K562 (cell line): ENCODE measurements at regions not wholly inside any gene's neighbourhood (a gene's known extent, or its start where the extent isn't known, plus 50 kb on each side); places are given as distances from the start of the nearest gene placed in this dataset.

Experiments
- ATAC-seq: fragments of 200-7000 bp; cut with Tn5 transposase; 3 replicates; pipeline ENCODE4 v1.9.1; 2020; ENCODE audit warnings: moderate library complexity
- BruUV-seq: library from RNA; stranded (reverse); fragments of 400-500 nt; replicated peaks from 2 replicates; lab custom pipeline; 2021; lab: Mats Ljungman, UMichigan
- CTCF ChIA-PET: fragments of 300-600 bp; formaldehyde crosslinking; extraction: SDS; loops from one replicate; lab custom pipeline; 2021; ENCODE audit warnings: low intra/inter-chr PET ratio; lab: Yijun Ruan, JAX
- POLR2A ChIA-PET: fragments of 300-600, 350-650 bp; sonication (Branson Sonifier 250); formaldehyde crosslinking; extraction: SDS; loops from one replicate; lab custom pipeline; 2021; ENCODE audit warnings: antibody characterized with exemption, inconsistent platforms; lab: Yijun Ruan, JAX
- DNase-seq, 4 experiments: peaks; one replicate each; pipeline versions ENCODE4 v3.0.0 to v3.0.0-alpha.2; 2011 to 2018; ENCODE audit warnings: low spot score in 3 of 4, mixed read lengths in 3 of 4; ENCODE audit errors: extremely low read depth in 1 of 4
- FAIRE-seq: peaks from 2 replicates; lab custom pipeline; 2011; peaks lifted over from hg19 to GRCh38; lab: Jason Lieb, UNC
- H2AFZ ChIP-seq: 2 replicates; pipeline ENCODE4 v1.6.0; 2011; ENCODE audit warnings: low read depth, low read length, control low read depth, inconsistent platforms
- H3K27ac ChIP-seq: fragments of 200-600 bp; 3 replicates; pipeline ENCODE4 v1.8.0; 2011; ENCODE audit warnings: low read depth, mild to moderate bottlenecking, control low read depth, inconsistent platforms, low read length, moderate library complexity, mixed read lengths; ENCODE audit errors: extremely low read depth
- H3K27me3 ChIP-seq, 2 experiments: fragments of 300-600 bp in 1 of 2; 2 replicates in 1 of 2; 3 replicates in 1 of 2; pipeline versions ENCODE4 v1.6.0 to v1.8.0; 2011; ENCODE audit warnings: inconsistent platforms in 2 of 2, low read length in 2 of 2, mild to moderate bottlenecking in 1 of 2, mixed read lengths in 1 of 2, moderate library complexity in 1 of 2; ENCODE audit not compliant: control insufficient read depth in 2 of 2, insufficient read depth in 2 of 2
- H3K36me3 ChIP-seq: fragments of 300-600 bp; 3 replicates; pipeline ENCODE4 v1.8.0; 2011; ENCODE audit warnings: mild to moderate bottlenecking, low read length, inconsistent platforms; ENCODE audit not compliant: control insufficient read depth, insufficient read depth
- H3K4me1 ChIP-seq, 2 experiments: fragments of 200-600 bp in 1 of 2; replicated peaks in 1 of 2; 2 replicates in 1 of 2; 3 replicates in 1 of 2; pipeline versions ENCODE4 v1.5.1 to v1.8.0; 2011; ENCODE audit warnings: inconsistent platforms in 2 of 2, low read length in 2 of 2, mild to moderate bottlenecking in 1 of 2, mixed read lengths in 1 of 2, moderate library complexity in 1 of 2; ENCODE audit not compliant: control insufficient read depth in 2 of 2, insufficient read depth in 2 of 2
- H3K4me2 ChIP-seq: 2 replicates; pipeline ENCODE4 v1.6.1; 2011; ENCODE audit warnings: low read length, control low read depth, inconsistent platforms, mixed read lengths; ENCODE audit not compliant: insufficient read depth
- H3K4me3 ChIP-seq: fragments of 200-600 bp; sonication (generic), shearing (Covaris generic); 2 replicates; pipeline ENCODE4 v1.5.1; 2016; ENCODE audit warnings: control low read depth, inconsistent platforms
- H3K79me2 ChIP-seq: fragments of 200-600 bp; 3 replicates; pipeline ENCODE4 v1.8.0; 2011; ENCODE audit warnings: low read length, inconsistent platforms; ENCODE audit not compliant: control insufficient read depth, insufficient read depth
- H3K9ac ChIP-seq, 2 experiments: 2 replicates each; pipeline versions ENCODE4 v1.6.0 to v1.6.1; 2011; ENCODE audit warnings: low read depth in 2 of 2, low read length in 2 of 2, control low read depth in 1 of 2, inconsistent platforms in 1 of 2, mild to moderate bottlenecking in 1 of 2, mixed read lengths in 1 of 2; ENCODE audit not compliant: insufficient read depth in 1 of 2
- H3K9me1 ChIP-seq: one replicate; pipeline ENCODE4 v1.6.0; 2011; ENCODE audit warnings: inconsistent platforms, mild to moderate bottlenecking, low read length, moderate library complexity; ENCODE audit not compliant: control insufficient read depth, insufficient read depth
- H3K9me3 ChIP-seq: replicated peaks from 2 replicates; pipeline ENCODE4 v1.5.1; 2011; ENCODE audit warnings: low read depth, low read length, inconsistent platforms; ENCODE audit not compliant: control insufficient read depth, insufficient read depth
- H4K20me1 ChIP-seq: replicated peaks from 2 replicates; pipeline ENCODE4 v1.6.1; 2011; ENCODE audit warnings: low read length, inconsistent platforms, mixed read lengths; ENCODE audit not compliant: control insufficient read depth, insufficient read depth
- BCOR ChIP-seq: fragments of 450-650 bp; IDR thresholded peaks from 2 replicates; pipeline ENCODE4 v1.6.1; 2016
- CAMTA2 ChIP-seq: fragments of 250-450 bp; sonication (Bioruptor Pico); conservative IDR thresholded peaks from 2 replicates; pipeline ENCODE4 v1.5.1; 2022
- ETV5 ChIP-seq: sonication (generic); formaldehyde crosslinking; IDR thresholded peaks from 2 replicates; pipeline ENCODE4 v1.4.0; 2020; ENCODE audit warnings: low read depth, mild to moderate bottlenecking, missing genetic modification reagents
- PHF21A ChIP-seq: fragments of 450-650 bp; IDR thresholded peaks from 2 replicates; pipeline ENCODE4 v1.6.1; 2017; ENCODE audit warnings: low read depth, borderline replicate concordance
- PHTF2 ChIP-seq: fragments of 250-450 bp; sonication (Bioruptor Pico); IDR thresholded peaks from 2 replicates; pipeline ENCODE4 v1.5.0; 2021; ENCODE audit warnings: mild to moderate bottlenecking
- SPI1 ChIP-seq: IDR thresholded peaks from 2 replicates; pipeline ENCODE4 v1.6.1; 2011; ENCODE audit warnings: low read depth, low read length, control low read depth, borderline replicate concordance
- TAF15 ChIP-seq: fragments of 200-400 bp; formaldehyde crosslinking; IDR thresholded peaks from 2 replicates; pipeline ENCODE4 v1.6.1; 2017; ENCODE audit warnings: mild to moderate bottlenecking, low read depth, low read length, moderate library complexity
- TARDBP ChIP-seq: fragments of 450-650 bp; IDR thresholded peaks from 2 replicates; pipeline ENCODE4 v1.6.1; 2016
- THAP12 ChIP-seq: fragments of 250-450 bp; sonication (Bioruptor Pico); IDR thresholded peaks from 2 replicates; pipeline ENCODE4 v1.9.0; 2021; ENCODE audit warnings: mild to moderate bottlenecking, inconsistent platforms
- ZBTB12 ChIP-seq: fragments of 250-450 bp; sonication (Bioruptor Pico); IDR thresholded peaks from 2 replicates; pipeline ENCODE4 v1.4.0; 2020
- ZC3H11A ChIP-seq: IDR thresholded peaks from 2 replicates; pipeline ENCODE4 v1.6.1; 2012; ENCODE audit warnings: low read depth, low read length, improper control_type of control experiment
- ZEB2 ChIP-seq: fragments of 450-650 bp; IDR thresholded peaks from 2 replicates; pipeline ENCODE4 v1.6.1; 2016
- ZFP36 ChIP-seq: fragments of 150-350 bp; IDR thresholded peaks from 2 replicates; pipeline ENCODE4 v1.6.1; 2018; ENCODE audit warnings: low read length, low read depth; ENCODE audit not compliant: partially characterized antibody
- ZNF175 ChIP-seq: fragments of 200-800 bp; sonication (Bioruptor generic); IDR thresholded peaks from 2 replicates; pipeline ENCODE4 v1.6.1; 2016; ENCODE audit warnings: low read depth, mild to moderate bottlenecking, missing genetic modification characterization, missing compliant biosample characterization
- WGBS: fragments of 100-300 bp; shearing (Covaris generic); methylation state at CpG from one replicate; pipeline ENCODE4 v1.1.6; 2016; ENCODE audit warnings: low coverage, mixed read lengths; ENCODE audit not compliant: insufficient coverage; ENCODE audit errors: missing lambda C conversion rate; 5-methylcytosine and 5-hydroxymethylcytosine counted together
- in situ Hi-C: fragments of 300-500 bp; cut with MboI; formaldehyde crosslinking; loops from 4 replicates; pipeline ENCODE4 v1.15.0; 2018; ENCODE audit warnings: inconsistent platforms, mixed read lengths
- intact Hi-C: fragments of 100-400 bp; cut with micrococcal nuclease; formaldehyde crosslinking; loops from 2 replicates; pipeline ENCODE4 v1.14.2; 2022
- TF ChIP-seq, protein P1 (sequence below): IDR thresholded peaks from 3 replicates; pipeline ENCODE4 v1.6.1; 2011; ENCODE audit warnings: borderline replicate concordance, mild to moderate bottlenecking, moderate library complexity; ENCODE audit not compliant: insufficient read length; ENCODE audit errors: extremely low read depth
- TF ChIP-seq, protein P2 (sequence below): sonication (generic); formaldehyde crosslinking; IDR thresholded peaks from 2 replicates; pipeline ENCODE4 v1.4.0; 2020; ENCODE audit warnings: mild to moderate bottlenecking, missing genetic modification reagents

GRCh38 chr2:125125902-125126301 lies 1100.8 kb downstream of the CNTNAP5 start:
- peaks cover 2% of the 10 kb centered on the region; the same call in 1 of the 2 replicates for H3K9me3 ChIP-seq

More at GRCh38 chr2:125125902-125126301, 1100.8 kb downstream of the CNTNAP5 start:
- Histone ChIP-seq H3K4me2 (no peak overlapping the region), H4K20me1 (no peaks in the 10 kb centered on the region), H3K9ac (no peak overlapping the region), H3K27ac (no peak overlapping the region), H3K4me1 (no peaks in the 10 kb centered on the region), H3K36me3 (no peaks in the 10 kb centered on the region), H3K9me1 (no peaks in the 10 kb centered on the region), H3K4me3 (no peak overlapping the region), H2AFZ (no peak overlapping the region), H3K27me3 (no peaks in the 10 kb centered on the region), H3K79me2 (no peaks in the 10 kb centered on the region)
- ChIA-PET CTCF (no interaction called here), POLR2A (no interaction called here)
- no TSS peak for BruUV-seq
- intact Hi-C loops = no loop called here
- ATAC-seq (no peak), FAIRE-seq (no peak), DNase-seq (no peak)
- in situ Hi-C loops = no loop called here
- TF ChIP-seq PHF21A = no peak
- no peak for TF ChIP-seq ZBTB12
- no peak for TF ChIP-seq TAF15
- TF ChIP-seq BCOR = no peak
- TF ChIP-seq, protein P1, sequence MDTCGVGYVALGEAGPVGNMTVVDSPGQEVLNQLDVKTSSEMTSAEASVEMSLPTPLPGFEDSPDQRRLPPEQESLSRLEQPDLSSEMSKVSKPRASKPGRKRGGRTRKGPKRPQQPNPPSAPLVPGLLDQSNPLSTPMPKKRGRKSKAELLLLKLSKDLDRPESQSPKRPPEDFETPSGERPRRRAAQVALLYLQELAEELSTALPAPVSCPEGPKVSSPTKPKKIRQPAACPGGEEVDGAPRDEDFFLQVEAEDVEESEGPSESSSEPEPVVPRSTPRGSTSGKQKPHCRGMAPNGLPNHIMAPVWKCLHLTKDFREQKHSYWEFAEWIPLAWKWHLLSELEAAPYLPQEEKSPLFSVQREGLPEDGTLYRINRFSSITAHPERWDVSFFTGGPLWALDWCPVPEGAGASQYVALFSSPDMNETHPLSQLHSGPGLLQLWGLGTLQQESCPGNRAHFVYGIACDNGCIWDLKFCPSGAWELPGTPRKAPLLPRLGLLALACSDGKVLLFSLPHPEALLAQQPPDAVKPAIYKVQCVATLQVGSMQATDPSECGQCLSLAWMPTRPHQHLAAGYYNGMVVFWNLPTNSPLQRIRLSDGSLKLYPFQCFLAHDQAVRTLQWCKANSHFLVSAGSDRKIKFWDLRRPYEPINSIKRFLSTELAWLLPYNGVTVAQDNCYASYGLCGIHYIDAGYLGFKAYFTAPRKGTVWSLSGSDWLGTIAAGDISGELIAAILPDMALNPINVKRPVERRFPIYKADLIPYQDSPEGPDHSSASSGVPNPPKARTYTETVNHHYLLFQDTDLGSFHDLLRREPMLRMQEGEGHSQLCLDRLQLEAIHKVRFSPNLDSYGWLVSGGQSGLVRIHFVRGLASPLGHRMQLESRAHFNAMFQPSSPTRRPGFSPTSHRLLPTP = no peak
- TF ChIP-seq ETV5 (CRISPR knock-in tag) = no peak
- no peak for TF ChIP-seq ZNF175
- TF ChIP-seq CAMTA2 = no peak
- no peak for TF ChIP-seq ZC3H11A
- TF ChIP-seq TARDBP = no peak
- no peak for TF ChIP-seq PHTF2 (CRISPR knock-in tag)
- TF ChIP-seq, protein P2, sequence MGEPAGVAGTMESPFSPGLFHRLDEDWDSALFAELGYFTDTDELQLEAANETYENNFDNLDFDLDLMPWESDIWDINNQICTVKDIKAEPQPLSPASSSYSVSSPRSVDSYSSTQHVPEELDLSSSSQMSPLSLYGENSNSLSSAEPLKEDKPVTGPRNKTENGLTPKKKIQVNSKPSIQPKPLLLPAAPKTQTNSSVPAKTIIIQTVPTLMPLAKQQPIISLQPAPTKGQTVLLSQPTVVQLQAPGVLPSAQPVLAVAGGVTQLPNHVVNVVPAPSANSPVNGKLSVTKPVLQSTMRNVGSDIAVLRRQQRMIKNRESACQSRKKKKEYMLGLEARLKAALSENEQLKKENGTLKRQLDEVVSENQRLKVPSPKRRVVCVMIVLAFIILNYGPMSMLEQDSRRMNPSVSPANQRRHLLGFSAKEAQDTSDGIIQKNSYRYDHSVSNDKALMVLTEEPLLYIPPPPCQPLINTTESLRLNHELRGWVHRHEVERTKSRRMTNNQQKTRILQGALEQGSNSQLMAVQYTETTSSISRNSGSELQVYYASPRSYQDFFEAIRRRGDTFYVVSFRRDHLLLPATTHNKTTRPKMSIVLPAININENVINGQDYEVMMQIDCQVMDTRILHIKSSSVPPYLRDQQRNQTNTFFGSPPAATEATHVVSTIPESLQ = no peak
- no peak for TF ChIP-seq SPI1
- TF ChIP-seq ZEB2 = no peak
- TF ChIP-seq THAP12 (CRISPR knock-in tag) = no peak
- TF ChIP-seq ZFP36 = no peak
- no CpG with 5 or more reads among the region's 1 CpG for WGBS
